ENCODE measurements at regions not wholly inside any gene's neighbourhood (a gene's known extent, or its start where the extent isn't known, plus 50 kb on each side); places are given as distances from the start of the nearest gene placed in this dataset.

DNA sequence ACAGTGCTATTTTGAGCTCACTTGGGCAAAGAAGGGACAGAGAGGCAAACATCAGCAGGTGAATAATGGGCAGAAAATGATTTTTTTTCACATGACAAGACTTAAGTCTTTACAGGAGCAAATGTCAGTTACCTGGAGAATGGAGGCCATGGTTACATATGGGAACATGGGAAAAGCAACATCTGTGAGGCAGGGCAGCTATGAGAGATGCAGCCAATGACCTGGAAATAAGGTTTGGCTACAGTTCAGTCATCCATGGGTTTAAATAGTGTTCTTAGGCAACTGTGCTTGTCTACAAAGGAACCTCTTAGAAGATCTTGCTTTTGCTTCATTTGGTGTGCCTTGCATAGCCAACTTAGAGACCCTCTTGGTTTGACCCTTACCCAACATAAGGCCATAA, 490.2 kb upstream of the LCORL start:
- TF ChIP-seq POLR2A (IDR thresholded peaks at IDR 0.05), result no peak
- TF ChIP-seq CTCF (IDR thresholded peaks at IDR 0.05), result no peak

Measured in testis (tissue), 2 donors.